Endothelial cell of umbilical vein (primary cell): ENCODE measurements at regions not wholly inside any gene's neighbourhood (a gene's known extent, or its start where the extent isn't known, plus 50 kb on each side); places are given as distances from the start of the nearest gene placed in this dataset.

ENCODE experiments used
- BruUV-seq: library from RNA; stranded (reverse); fragments of 400-500 nt; replicated peaks from 2 replicates; lab custom pipeline; 2021; lab: Mats Ljungman, UMichigan
- CTCF ChIA-PET: fragments of 300-600, 350-600 bp; sonication (Branson Sonifier 250); formaldehyde crosslinking; loops from one replicate; lab custom pipeline; 2021; ENCODE audit warnings: antibody characterized with exemption, inconsistent platforms; lab: Charles Lee
- POLR2A ChIA-PET: fragments of 300-600, 350-600 bp; sonication (Branson Sonifier 250); formaldehyde crosslinking; loops from one replicate; lab custom pipeline; 2021; ENCODE audit warnings: antibody characterized with exemption, inconsistent platforms; lab: Charles Lee
- DNase-seq: peaks from one replicate; pipeline ENCODE4 v3.0.0-alpha.2; 2011; ENCODE audit warnings: low read depth, low spot score
- FAIRE-seq: peaks from 2 replicates; lab custom pipeline; 2011; peaks lifted over from hg19 to GRCh38; lab: Jason Lieb, UNC
- H2AFZ ChIP-seq: 2 replicates; pipeline ENCODE4 v1.6.0; 2012; ENCODE audit warnings: low read depth, low read length, control low read depth, inconsistent platforms
- H3K27ac ChIP-seq: 2 replicates; pipeline ENCODE4 v1.5.1; 2011; ENCODE audit warnings: low read depth, mild to moderate bottlenecking, control low read depth, low read length, moderate library complexity; ENCODE audit not compliant: insufficient read depth
- H3K27me3 ChIP-seq, 2 experiments: 2 replicates each; pipeline versions ENCODE4 v1.6.0 to v1.6.1; 2011; ENCODE audit warnings: low read length in 2 of 2, mixed read lengths in 1 of 2; ENCODE audit not compliant: control insufficient read depth in 2 of 2, insufficient read depth in 2 of 2
- H3K36me3 ChIP-seq, 2 experiments: 2 replicates in 1 of 2; 3 replicates in 1 of 2; pipeline ENCODE4 v1.5.1; 2011; ENCODE audit warnings: low read length in 2 of 2, mild to moderate bottlenecking in 1 of 2, moderate library complexity in 1 of 2; ENCODE audit not compliant: control insufficient read depth in 2 of 2, insufficient read depth in 2 of 2; ENCODE audit errors: extremely low read depth in 1 of 2
- H3K4me1 ChIP-seq: 3 replicates; pipeline ENCODE4 v1.5.1; 2011; ENCODE audit warnings: mild to moderate bottlenecking, low read length; ENCODE audit not compliant: control insufficient read depth, insufficient read depth; ENCODE audit errors: extremely low read depth
- H3K4me2 ChIP-seq: 2 replicates; pipeline ENCODE4 v1.6.1; 2011; ENCODE audit warnings: low read length, control low read depth, mixed read lengths; ENCODE audit not compliant: insufficient read depth
- H3K4me3 ChIP-seq, 3 experiments: fragments of 200-600 bp in 1 of 3; sonication (generic), shearing (Covaris generic) in 1 of 3; replicated peaks in 1 of 3; 2 replicates each; pipeline ENCODE4 v1.5.1; 2011 to 2016; ENCODE audit warnings: control low read depth in 3 of 3, low read length in 3 of 3, mild to moderate bottlenecking in 2 of 3, inconsistent platforms in 1 of 3, low read depth in 1 of 3, moderate library complexity in 1 of 3; ENCODE audit not compliant: insufficient read depth in 1 of 3
- H3K79me2 ChIP-seq: 2 replicates; pipeline ENCODE4 v1.6.0; 2012; ENCODE audit warnings: low read length, inconsistent platforms; ENCODE audit not compliant: control insufficient read depth, insufficient read depth
- H3K9ac ChIP-seq: replicated peaks from 2 replicates; pipeline ENCODE3; 2011; ENCODE audit warnings: low read length, control low read depth; ENCODE audit not compliant: insufficient read depth; ENCODE audit errors: extremely low read depth
- H3K9me1 ChIP-seq: replicated peaks from 3 replicates; pipeline ENCODE4 v1.6.0; 2011; ENCODE audit warnings: mild to moderate bottlenecking, low read length; ENCODE audit not compliant: control insufficient read depth, insufficient read depth; ENCODE audit errors: extremely low read depth
- H3K9me3 ChIP-seq: replicated peaks from 2 replicates; pipeline ENCODE4 v1.5.1; 2012; ENCODE audit warnings: low read length, inconsistent platforms; ENCODE audit not compliant: control insufficient read depth, insufficient read depth
- H4K20me1 ChIP-seq: replicated peaks from 2 replicates; pipeline ENCODE3; 2011; ENCODE audit warnings: mild to moderate bottlenecking, low read length; ENCODE audit not compliant: control insufficient read depth, insufficient read depth; ENCODE audit errors: extremely low read depth
- CTCF ChIP-seq, 2 donors: IDR thresholded peaks; 1 replicate in 1 of 2; 2 replicates in 1 of 2; pipeline ENCODE4 v1.5.1; 2011; ENCODE audit warnings: low read length in 2 of 2, mild to moderate bottlenecking in 2 of 2, moderate library complexity in 2 of 2, control low read depth in 1 of 2, inconsistent platforms in 1 of 2, low read depth in 1 of 2; ENCODE audit not compliant: insufficient read depth in 1 of 2; ENCODE audit errors: extremely low read depth in 1 of 2
- EZH2 ChIP-seq: IDR thresholded peaks from 2 replicates; pipeline ENCODE4 v1.6.1; 2012; ENCODE audit warnings: borderline replicate concordance, low read depth, mild to moderate bottlenecking, moderate library complexity, low read length, inconsistent platforms; ENCODE audit not compliant: severe bottlenecking
- FOS ChIP-seq: IDR thresholded peaks from 2 replicates; pipeline ENCODE4 v1.6.1; 2011; ENCODE audit warnings: mild to moderate bottlenecking, low read length, moderate library complexity, borderline replicate concordance; ENCODE audit not compliant: insufficient read depth
- GATA2 ChIP-seq: IDR thresholded peaks from 2 replicates; pipeline ENCODE4 v1.7.0; 2011; ENCODE audit warnings: low read depth, mild to moderate bottlenecking, moderate library complexity, mixed read lengths, low read length; ENCODE audit not compliant: insufficient read length, insufficient read depth
- JUN ChIP-seq: IDR thresholded peaks from 2 replicates; pipeline ENCODE4 v1.6.1; 2011; ENCODE audit warnings: borderline replicate concordance, low read depth; ENCODE audit not compliant: insufficient read length, insufficient read depth
- MYC ChIP-seq: IDR thresholded peaks from one replicate; pipeline ENCODE4 v1.6.1; 2011; ENCODE audit warnings: mild to moderate bottlenecking, low read depth, low read length
- POLR2A ChIP-seq: IDR thresholded peaks from 2 replicates; pipeline ENCODE4 v1.6.1; 2012; ENCODE audit warnings: low read depth, mild to moderate bottlenecking, control low read depth, low read length
- POLR2AphosphoS5 ChIP-seq: IDR thresholded peaks from 2 replicates; pipeline ENCODE4 v1.6.1; 2012; ENCODE audit warnings: low read depth, mild to moderate bottlenecking, control low read depth, low read length, moderate library complexity; ENCODE audit not compliant: insufficient read depth
- dilution Hi-C: fragments of 300-500 bp; cut with MboI; formaldehyde crosslinking; loops from one replicate; pipeline ENCODE4 v1.15.0; 2019; ENCODE audit warnings: low sequenced_read_pairs; ENCODE audit not compliant: extremely low pct_ligation_motif_present
- intact Hi-C: fragments of 100-400 bp; cut with micrococcal nuclease; formaldehyde crosslinking; loops from one replicate; pipeline ENCODE4 v1.10.0; 2022
- TF ChIP-seq, protein P1 (sequence below): IDR thresholded peaks from 2 replicates; pipeline ENCODE4 v1.6.1; 2011; ENCODE audit not compliant: insufficient read depth, insufficient read length

GRCh38 chr2:78549766-78550165, 475.7 kb upstream of the REG3G start:
- dilution Hi-C loops, result no loop called here
- Histone ChIP-seq H3K27me3 (no peaks in the 10 kb centered on the region), H2AFZ (no peak overlapping the region), H3K36me3 (no peaks in the 10 kb centered on the region), H3K27ac (no peak overlapping the region), H3K4me2 (no peak overlapping the region), H3K9me1 (no peaks in the 10 kb centered on the region), H3K4me3 (no peak overlapping the region), H3K9me3 (no peaks in the 10 kb centered on the region), H3K9ac (no peak overlapping the region), H4K20me1 (no peaks in the 10 kb centered on the region), H3K4me1 (no peaks in the 10 kb centered on the region), H3K79me2 (no peaks in the 10 kb centered on the region)
- ChIA-PET CTCF (no interaction called here), POLR2A (no interaction called here)
- no peak for FAIRE-seq
- BruUV-seq, result no TSS peak
- intact Hi-C loops, result no loop called here
- no peak for DNase-seq
- TF ChIP-seq EZH2 (no peak), FOS (no peak), POLR2A (no peak), CTCF (IDR thresholded peaks at IDR 0.05; ENCODE audit: extremely low read depth in 1 of 2, insufficient read depth in 1 of 2, low read depth in 1 of 2, low read length in 2 of 2) (no peak), POLR2AphosphoS5 (no peak), MYC (no peak), JUN (no peak), GATA2 (no peak)
- TF ChIP-seq, protein P1, sequence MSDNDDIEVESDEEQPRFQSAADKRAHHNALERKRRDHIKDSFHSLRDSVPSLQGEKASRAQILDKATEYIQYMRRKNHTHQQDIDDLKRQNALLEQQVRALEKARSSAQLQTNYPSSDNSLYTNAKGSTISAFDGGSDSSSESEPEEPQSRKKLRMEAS, result no peak
